ENCODE measurements at regions not wholly inside any gene's neighbourhood (a gene's known extent, or its start where the extent isn't known, plus 50 kb on each side); places are given as distances from the start of the nearest gene placed in this dataset.

GRCh38 chr2:17136877-17137276, 381.4 kb downstream of the RAD51AP2 start:
- ChIA-PET POLR2A (no interaction called here), CTCF (interaction anchor here (0.9 to 1.3 kb wide), 2 partner anchors 11 to 133 kb away, joined by 3 to 5 read pairs; no protein-coding TSS in a partner anchor)
- H3K4me3 ChIP-seq (ENCODE audit: low read depth, low read length): no peak overlapping the region
- no peak for TF ChIP-seq ZNF121 (tag by site-specific recombination; IDR thresholded peaks at IDR 0.05)
- no peak for TF ChIP-seq ZBTB17 (tag by site-specific recombination; IDR thresholded peaks at IDR 0.05)
- no peak for TF ChIP-seq ZNF626 (tag by site-specific recombination; IDR thresholded peaks at IDR 0.05)
- TF ChIP-seq ZNF560 (tag by site-specific recombination; IDR thresholded peaks at IDR 0.05; ENCODE audit: borderline replicate concordance): no peak
- TF ChIP-seq YY1 (tag by site-specific recombination; IDR thresholded peaks at IDR 0.05): no peak
- no peaks in the 10 kb centered on the region for H3K4me1 ChIP-seq (ENCODE audit: control insufficient read depth, insufficient read depth, low read length)
- H3K9me3 ChIP-seq (ENCODE audit: control insufficient read depth, insufficient read depth, low read depth, low read length): no peaks in the 10 kb centered on the region
- H3K36me3 ChIP-seq (ENCODE audit: control insufficient read depth in 2 of 2, insufficient read depth in 1 of 2, low read length in 2 of 2): no peaks in the 10 kb centered on the region
- no peak overlapping the region for H3K27ac ChIP-seq (ENCODE audit: extremely low read depth, low read depth, low read length)

DNA sequence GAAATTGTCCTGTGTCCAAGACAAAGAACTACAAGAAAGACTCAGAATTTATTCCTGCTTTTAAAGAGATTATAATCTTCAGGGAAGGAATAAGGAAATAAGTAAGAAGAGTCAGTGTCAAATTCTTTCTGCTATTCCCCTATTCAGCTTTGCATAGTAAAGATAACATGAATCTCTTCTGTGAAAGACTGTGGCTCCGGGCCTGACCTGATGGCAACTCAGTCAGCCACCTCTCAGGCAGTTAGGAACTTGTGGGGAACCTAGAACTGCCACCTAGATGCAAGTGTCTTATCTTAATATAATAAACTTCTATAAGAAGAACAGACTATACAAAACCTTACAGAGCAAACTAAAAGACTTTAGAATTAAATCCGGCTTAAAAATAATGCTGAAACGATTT, 382.0 kb downstream of the RAD51AP2 start:
- Histone ChIP-seq H3K4me3 (ENCODE audit: low read depth, low read length) (no peak overlapping the region), H3K36me3 (ENCODE audit: control insufficient read depth in 2 of 2, insufficient read depth in 1 of 2, low read length in 2 of 2) (no peaks in the 10 kb centered on the region), H3K27ac (ENCODE audit: extremely low read depth, low read depth, low read length) (no peak overlapping the region), H3K4me1 (ENCODE audit: control insufficient read depth, insufficient read depth, low read length) (no peaks in the 10 kb centered on the region), H3K9me3 (ENCODE audit: control insufficient read depth, insufficient read depth, low read depth, low read length) (no peaks in the 10 kb centered on the region)
- CTCF ChIA-PET: no interaction called here
- POLR2A ChIA-PET: no interaction called here
- TF ChIP-seq ZNF707 (tag by site-specific recombination; IDR thresholded peaks at IDR 0.05): no peak
- no peak for TF ChIP-seq ZNF513 (tag by site-specific recombination; IDR thresholded peaks at IDR 0.05)
- TF ChIP-seq ZNF2 (tag by site-specific recombination; IDR thresholded peaks at IDR 0.05): no peak
- no peak for TF ChIP-seq ZNF223 (tag by site-specific recombination; IDR thresholded peaks at IDR 0.05)

DNA sequence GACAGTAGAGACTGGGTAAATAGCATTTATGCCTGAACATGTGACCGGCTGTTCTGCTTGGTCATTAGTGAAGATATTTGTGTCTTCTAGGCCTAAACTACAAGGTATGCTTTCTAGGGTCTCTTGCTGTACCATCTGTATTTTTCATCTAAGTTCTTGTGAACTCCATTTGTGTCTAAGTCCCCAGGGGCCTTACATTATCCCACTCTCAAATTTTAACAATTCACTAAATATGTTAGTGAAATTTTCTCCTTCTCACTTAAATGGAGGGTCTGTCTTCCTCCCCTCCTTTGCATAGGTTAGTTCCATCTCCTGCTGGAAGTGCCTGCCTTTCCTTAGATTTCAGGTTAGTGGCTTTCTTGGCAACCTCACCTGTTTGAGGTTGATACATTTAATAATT, 382.6 kb downstream of the RAD51AP2 start:
- no peaks in the 10 kb centered on the region for H3K36me3 ChIP-seq (ENCODE audit: control insufficient read depth in 2 of 2, insufficient read depth in 1 of 2, low read length in 2 of 2)
- no peaks in the 10 kb centered on the region for H3K9me3 ChIP-seq (ENCODE audit: control insufficient read depth, insufficient read depth, low read depth, low read length)
- TF ChIP-seq ZNF837 (tag by site-specific recombination; IDR thresholded peaks at IDR 0.05): no peak
- no peak for TF ChIP-seq ZNF121 (tag by site-specific recombination; IDR thresholded peaks at IDR 0.05)
- no peak for TF ChIP-seq GLIS2 (tag by site-specific recombination; IDR thresholded peaks at IDR 0.05)
- no peak for TF ChIP-seq SCRT1 (tag by site-specific recombination; IDR thresholded peaks at IDR 0.05; ENCODE audit: borderline replicate concordance)
- no peak for TF ChIP-seq SP3 (tag by site-specific recombination; IDR thresholded peaks at IDR 0.05)
- TF ChIP-seq, protein P1, sequence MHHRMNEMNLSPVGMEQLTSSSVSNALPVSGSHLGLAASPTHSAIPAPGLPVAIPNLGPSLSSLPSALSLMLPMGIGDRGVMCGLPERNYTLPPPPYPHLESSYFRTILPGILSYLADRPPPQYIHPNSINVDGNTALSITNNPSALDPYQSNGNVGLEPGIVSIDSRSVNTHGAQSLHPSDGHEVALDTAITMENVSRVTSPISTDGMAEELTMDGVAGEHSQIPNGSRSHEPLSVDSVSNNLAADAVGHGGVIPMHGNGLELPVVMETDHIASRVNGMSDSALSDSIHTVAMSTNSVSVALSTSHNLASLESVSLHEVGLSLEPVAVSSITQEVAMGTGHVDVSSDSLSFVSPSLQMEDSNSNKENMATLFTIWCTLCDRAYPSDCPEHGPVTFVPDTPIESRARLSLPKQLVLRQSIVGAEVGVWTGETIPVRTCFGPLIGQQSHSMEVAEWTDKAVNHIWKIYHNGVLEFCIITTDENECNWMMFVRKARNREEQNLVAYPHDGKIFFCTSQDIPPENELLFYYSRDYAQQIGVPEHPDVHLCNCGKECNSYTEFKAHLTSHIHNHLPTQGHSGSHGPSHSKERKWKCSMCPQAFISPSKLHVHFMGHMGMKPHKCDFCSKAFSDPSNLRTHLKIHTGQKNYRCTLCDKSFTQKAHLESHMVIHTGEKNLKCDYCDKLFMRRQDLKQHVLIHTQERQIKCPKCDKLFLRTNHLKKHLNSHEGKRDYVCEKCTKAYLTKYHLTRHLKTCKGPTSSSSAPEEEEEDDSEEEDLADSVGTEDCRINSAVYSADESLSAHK (tag by site-specific recombination; IDR thresholded peaks at IDR 0.05): no peak
- TF ChIP-seq ZNF211 (tag by site-specific recombination; IDR thresholded peaks at IDR 0.05; ENCODE audit: low read depth): no peak
- TF ChIP-seq ZNF629 (tag by site-specific recombination; IDR thresholded peaks at IDR 0.05): no peak
- TF ChIP-seq ZNF776 (tag by site-specific recombination; IDR thresholded peaks at IDR 0.05; ENCODE audit: borderline replicate concordance): no peak
- no peak for TF ChIP-seq TSHZ1 (tag by site-specific recombination; IDR thresholded peaks at IDR 0.05; ENCODE audit: borderline replicate concordance)
- CTCF ChIA-PET: interaction anchor here (0.6 kb wide), 1 partner anchor 245 kb away, joined by 3 read pairs; no protein-coding TSS in a partner anchor
- H3K4me1 ChIP-seq (ENCODE audit: control insufficient read depth, insufficient read depth, low read length): no peaks in the 10 kb centered on the region
- POLR2A ChIA-PET: no interaction called here
- no peak overlapping the region for H3K4me3 ChIP-seq (ENCODE audit: low read depth, low read length)
- H3K27ac ChIP-seq (ENCODE audit: extremely low read depth, low read depth, low read length): no peak overlapping the region
